GM19372 (cell line): ENCODE measurements at regions not wholly inside any gene's neighbourhood (a gene's known extent, or its start where the extent isn't known, plus 50 kb on each side); places are given as distances from the start of the nearest gene placed in this dataset.
"Not testable (repeated sequence)": the region's sequence is repeated elsewhere in the genome, so short reads cannot be mapped to it uniquely, and the experiment has no call there.

ENCODE experiments used
- ATAC-seq: cut with Tn5 transposase; IDR thresholded peaks from one replicate; pipeline ENCODE4 v1.9.1; 2021; ENCODE audit warnings: mild to moderate bottlenecking, low read depth, moderate library complexity; ENCODE audit not compliant: unreplicated experiment

DNA sequence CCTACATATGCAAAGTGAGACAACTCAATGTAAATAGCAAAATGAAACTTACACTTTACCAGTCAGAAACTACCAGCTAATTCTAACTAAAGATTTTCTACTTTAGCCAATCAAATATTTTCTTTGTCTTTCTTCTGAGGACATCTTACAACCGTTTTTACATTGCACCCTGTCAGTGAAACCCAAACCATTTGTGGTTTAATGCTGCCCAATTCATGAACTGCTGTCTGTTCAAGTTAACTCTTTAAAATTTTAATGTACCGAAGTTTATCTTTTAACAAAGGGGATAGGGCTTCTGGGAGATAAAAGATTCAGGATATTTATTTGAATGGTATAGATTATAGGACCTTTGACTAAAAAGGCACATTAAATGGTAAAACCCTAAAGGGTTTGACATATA, 121.3 kb upstream of the HDDC2 start:
- ATAC-seq = no peak

DNA sequence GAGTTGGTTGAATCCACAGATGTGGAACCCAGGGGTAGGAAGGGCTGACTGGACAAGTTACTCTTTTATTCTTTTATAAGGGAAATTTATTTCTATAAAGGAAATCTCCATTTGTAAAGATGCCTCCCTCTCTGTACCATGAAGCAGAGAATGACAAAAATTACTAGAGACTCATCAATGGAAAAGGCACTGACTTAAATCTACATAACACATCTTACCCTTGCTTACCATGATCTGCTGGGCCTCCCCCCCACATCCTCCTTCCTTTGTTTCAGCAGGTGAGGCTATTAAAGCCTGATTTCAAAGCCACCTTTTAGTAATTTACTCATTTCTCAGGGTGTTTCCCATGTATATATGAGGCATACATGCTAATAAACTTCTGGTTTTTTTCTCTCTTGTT, 130.2 kb upstream of the HDDC2 start:
- ATAC-seq = no peak

DNA sequence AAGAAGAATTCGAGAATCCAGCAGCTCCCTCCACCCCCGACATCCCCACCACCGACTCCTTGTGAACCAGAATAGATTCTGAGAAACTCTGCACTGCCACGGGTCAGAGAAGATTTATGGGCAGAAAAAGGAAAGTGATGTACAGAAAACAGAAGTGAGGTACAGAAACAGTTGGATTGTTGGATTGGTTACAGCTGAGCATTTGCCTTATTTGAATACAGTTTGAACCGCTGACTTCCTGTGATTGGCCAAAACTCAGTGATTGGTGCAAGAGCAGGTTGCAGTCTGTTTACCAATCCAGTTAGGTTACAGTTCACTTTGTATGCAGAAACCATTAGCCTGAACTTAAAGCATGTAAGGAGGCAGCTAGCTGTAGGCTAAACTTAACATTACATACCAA, 131.2 kb upstream of the HDDC2 start:
- ATAC-seq = no peak

DNA sequence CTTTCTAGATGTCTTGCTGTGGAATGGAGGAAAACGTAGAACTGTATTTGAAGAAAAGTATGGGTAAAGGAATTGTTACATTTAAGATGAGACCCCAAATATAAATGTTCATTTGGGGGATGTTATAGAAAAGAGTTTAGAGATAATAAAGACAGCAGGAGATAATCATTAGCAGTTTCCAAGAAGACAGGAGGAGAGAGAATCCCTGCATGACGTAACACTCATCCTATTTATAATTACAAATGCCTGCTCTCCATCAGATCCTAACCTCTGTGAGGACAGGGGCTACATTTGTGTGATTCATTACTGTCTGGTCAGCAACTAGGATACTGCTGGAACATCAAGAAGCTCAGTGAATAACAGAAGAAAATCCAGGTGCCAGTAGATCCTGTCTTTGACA, 133.0 kb upstream of the HDDC2 start:
- ATAC-seq = no peak

DNA sequence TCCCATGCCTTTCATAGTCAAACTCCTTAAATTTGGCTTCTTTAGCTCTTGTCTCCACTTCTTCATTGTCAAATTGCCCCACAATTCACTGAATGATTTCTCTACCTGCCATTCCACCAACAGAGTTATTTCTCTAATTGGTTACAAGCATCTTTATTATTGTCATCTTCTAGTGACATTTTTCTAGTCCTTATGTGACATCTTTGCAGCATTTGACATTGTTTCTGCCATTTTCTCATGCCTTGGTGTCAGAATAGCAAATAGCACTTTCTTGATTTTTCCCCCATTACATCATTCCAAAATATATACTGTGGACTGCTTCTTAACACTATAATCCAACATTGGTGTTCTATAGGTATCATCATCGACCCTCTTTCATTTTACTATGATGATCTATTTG, 137.7 kb upstream of the HDDC2 start:
- no peak for ATAC-seq

DNA sequence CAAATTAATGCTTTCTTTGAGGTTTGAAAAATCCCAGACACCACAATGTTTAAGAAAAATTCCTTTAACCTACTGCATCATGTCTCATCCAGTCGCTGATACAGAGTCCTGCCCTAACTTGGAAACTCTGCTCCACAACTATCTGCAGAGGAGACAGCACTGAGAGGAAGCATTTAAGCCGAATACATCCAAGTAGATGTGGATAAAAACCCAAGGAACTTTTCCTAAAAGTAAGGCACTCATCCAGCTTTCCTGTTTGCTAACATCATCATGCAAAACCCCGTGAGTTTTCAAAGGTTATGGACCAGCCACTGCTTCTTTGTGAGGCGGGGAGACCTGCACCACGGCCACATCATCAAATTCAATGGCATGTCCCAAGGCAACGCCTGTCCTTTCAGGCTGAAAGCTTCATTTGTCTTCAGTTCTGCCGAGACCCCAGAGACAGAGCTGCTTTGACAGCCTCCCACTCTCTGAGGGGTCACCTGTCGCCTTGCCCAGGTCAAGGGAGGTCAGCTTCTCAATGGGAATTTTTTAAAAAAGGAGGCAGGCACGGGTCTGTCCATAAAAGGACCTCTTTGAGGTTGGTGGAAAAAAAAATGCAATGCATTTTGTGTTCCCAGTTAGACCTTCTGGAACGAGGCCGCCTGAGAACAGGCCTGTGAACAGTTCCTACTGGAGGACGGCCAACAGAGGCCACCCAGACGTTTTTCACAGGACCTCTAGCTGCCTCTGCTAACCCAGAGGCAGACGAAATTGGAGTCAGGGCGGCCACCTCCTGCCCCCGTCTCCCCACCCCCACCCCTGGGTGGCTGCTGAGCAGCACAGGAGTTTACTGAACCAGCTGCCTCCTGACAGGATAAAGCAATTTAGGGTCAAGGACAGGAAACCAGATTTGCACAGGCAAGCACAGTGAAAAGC, 142.5 kb upstream of the HDDC2 start:
- no peak for ATAC-seq

DNA sequence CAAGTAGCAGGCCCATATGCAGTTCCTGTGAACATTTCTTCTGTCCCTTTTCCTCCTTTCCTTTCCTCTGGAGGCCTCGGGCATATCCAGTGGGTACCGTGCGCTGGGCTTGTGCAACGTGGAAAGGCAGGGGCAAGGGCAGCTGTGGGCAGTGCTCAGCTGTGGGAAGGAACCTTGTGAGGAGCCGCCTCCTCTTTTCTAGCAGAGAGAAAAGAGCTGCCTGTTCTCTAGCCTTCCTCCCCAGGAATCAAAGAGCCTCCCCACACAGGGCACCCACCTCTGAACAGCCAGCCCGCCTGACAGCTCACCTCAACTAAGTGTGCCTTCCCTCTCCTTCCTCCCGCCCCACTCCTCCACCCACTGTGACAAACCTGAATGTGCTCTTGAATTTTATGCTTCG, 143.3 kb upstream of the HDDC2 start:
- ATAC-seq = no peak

DNA sequence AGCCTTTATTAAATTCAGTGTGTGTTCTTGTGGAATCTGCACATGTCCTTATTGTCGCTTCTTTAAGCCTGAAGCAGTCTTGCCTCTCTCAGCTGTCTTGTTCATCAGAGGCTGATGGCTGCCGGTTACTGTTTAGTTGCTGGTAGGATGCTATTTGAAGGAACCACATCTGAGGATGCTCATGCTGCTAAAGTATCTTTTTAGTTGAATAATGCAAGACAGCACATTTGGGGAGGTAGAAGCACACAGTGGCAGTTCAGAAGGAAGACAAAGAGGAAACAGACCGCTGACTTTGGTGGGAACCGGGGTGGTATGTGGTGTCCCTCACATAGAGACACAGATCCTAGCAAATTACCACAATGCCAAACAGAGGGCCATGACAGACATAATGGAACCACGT, 144.2 kb upstream of the HDDC2 start:
- no peak for ATAC-seq

DNA sequence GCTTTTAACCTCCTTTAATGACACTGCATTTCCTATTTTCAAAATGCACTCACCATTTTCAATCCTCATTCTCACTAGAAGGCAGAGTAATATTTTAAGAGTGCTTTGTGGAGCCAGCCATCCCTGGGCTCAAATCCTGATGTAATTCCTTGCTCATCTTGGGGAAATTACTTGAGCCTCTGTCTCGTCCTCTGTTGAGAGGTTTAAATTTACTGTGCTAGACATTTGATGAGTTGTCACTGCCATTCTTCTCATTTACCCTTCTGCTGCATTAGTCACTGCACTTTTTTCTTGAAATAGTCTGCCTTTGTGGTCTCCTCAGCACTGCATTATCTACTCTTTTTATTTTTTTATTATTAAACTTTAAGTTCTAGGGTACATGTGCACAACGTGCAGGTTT, 150.0 kb upstream of the HDDC2 start:
- no peak for ATAC-seq

DNA sequence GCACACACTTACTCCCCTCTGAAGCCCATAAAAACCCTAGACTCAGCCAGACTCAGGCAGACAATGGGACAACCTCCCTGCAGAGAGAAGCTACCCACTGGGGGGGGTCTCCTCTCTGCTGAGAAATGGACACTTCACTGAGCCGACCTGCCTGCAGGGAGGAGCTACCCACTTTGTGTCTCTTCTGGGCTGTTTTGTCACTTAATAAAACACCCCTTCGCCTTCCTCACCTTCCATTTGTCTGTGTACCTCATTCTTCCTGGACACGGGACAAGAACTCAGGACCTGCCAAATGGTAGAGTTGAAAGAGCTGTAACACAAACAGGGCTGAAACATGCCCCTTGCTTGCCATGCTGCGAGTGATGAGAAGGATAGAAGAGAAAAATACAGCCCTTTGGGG, 151.7 kb upstream of the HDDC2 start:
- no peak for ATAC-seq

DNA sequence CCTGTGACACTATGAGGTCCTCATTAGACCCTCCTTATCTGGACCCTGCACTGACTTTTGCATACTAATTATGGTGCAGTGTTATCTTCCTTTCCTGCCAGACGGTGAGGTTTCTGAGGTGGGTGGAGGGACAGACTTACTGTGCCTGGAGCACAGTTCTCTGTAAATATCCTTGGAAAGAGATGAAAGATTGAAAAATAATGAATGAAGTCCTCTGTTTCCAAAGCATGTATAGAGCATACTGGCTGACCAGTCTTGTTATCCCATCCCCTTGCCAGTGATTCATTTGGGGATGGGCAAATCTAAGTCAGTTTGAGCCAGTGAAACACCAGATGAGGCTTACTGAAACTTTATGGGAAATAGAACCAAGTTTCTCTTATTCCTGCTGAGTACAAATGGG, 152.6 kb upstream of the HDDC2 start:
- no peak for ATAC-seq

DNA sequence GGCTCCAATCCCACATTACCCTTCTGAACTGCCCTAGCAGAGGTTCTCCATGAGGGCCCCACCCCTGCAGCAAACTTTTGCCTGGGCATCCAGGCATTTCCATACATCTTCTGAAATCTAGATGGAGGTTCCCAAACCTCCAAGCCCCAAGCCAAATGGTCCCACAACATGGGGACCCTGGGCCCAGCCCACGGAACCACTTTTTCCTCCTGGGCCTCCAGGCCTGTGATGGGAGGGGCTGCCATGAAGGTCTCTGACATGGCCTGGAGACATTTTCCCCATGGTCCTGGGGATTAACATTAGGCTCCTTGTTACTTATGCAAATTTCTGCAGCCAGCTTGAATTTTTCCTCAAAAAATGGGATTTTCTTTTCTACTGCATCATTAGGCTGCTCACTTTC, 156.7 kb upstream of the HDDC2 start:
- not testable (repeated sequence) for ATAC-seq

DNA sequence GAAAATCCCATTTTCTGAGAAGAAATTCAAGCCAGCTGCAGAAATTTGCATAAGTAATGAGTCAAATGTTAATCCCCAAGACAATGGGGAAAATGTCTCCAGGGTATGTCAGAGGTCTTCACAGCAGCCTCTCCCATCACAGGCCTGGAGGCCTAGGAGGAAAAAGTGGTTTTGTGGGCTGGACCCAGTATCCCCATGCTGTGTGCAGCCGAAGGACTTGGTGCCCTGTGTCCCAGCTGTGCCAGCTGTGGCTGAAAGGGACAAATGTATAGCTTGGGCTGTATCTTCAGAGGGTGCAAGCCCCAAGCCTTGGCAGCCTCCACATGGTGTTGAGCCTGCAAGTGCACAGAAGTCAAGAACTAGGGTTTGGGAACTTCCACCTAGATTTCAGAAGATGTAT, 163.6 kb upstream of the HDDC2 start:
- ATAC-seq = not testable (repeated sequence)

DNA sequence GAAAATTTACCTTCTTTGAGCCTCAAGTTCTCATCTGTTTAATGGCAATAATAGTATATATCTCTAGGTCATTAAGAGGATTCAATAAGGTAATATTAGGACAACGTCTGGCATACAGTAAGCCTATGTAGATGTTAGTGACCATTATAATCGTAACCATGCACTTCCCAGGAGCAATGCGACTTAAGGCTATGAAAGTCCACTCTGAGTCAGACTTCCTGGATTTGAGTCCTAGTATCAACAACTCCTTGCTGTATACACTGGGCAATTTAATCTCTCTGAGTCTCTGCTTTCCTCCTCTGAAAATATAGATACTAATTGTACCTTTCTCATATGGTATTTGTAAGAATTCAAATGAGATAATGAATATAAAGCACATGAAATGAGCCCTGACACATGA, 168.1 kb upstream of the HDDC2 start:
- ATAC-seq = no peak

DNA sequence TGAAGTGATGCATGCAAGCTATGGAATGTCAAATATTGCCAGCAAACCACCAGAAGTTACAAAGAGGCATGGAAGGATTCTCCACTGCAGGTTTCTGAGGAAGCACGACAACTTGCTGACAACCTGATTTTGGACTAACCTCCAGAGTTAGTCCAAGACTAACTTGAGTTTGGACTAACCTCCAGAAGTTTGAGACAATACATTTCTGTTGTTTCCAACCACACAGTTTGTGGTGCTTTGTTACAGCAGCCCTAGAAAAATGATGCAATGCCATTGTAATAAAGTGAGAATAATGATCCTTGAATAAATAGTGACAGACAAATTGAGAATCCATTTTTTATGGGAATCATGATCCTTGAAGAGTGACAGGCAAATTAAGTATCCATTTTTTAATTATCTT, 169.9 kb upstream of the HDDC2 start:
- ATAC-seq = no peak

DNA sequence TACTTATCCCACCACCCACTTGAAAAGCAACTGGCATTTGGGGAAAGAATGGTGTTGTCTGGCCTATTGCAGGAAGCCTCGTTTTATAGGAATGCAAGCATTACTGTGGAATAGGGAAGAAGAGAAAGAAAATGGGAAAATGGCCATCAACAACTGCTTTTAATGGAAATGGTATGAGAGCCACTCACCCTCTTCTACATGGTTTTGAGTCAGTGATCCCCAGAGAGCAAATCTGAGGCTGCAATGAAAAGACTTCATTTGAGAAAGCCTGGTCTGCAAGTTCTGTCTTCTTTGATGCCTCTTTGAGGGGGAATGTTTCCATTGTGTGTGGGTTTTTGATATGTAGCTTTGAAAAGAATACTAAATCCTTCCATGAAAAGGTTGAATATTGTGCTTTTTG, 172.3 kb upstream of the HDDC2 start:
- ATAC-seq = no peak

DNA sequence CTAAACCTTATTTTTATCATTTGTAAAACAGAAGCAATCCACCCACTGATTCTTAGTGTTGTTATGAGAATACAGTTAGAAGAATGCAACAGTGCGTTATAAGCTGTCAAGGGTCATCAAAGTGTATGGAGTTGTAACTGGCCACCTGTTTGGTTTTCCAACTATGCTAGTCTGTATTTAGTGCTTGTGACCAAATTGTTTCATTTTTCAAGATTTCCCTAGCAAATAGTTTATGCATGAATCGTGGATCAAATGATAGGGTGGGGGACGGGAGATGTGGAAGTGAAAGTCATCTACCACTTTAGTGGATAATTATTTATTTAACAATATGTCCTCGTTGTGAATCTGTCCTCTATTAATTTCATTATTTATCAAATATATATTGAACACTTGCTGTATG, 175.4 kb upstream of the HDDC2 start:
- ATAC-seq = no peak

DNA sequence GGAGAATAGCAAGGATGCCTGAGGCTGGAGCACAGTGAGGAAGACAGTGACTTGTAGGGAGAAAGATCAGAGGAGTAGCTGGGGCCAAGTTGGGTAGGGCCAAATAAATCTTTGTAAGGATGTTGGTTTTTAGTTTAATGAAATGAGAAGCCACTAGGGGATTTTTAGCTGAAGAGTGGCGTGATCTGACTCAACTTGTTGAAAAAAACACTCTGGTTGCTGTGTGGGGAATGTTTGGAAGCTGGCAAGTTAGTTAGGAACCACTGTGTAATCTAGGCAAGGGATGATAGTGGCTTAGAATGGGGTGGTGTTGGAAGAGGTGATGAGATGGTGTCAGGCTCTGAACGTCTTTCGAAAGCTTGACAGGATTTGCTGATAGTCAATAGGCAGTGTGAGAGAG, 176.1 kb upstream of the HDDC2 start:
- no peak for ATAC-seq

DNA sequence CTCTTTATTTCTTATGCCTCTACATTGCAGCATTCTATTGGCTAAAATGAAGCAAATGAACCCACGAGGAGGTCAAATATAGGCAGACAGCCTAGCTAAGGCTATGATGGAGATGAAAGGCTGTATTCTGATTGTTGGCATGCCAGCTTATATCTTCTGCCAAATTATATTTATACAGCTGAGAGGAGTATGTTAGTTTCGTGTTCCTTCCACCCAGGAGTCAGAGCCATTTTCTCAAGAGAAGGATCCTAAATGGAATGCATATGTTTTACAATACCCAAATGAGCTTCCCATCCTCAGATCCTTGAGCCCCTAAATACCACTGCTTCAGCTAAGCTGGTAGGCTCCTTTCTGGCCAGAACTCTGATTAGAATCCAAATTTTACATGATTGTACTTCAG, 178.4 kb upstream of the HDDC2 start:
- ATAC-seq = no peak

DNA sequence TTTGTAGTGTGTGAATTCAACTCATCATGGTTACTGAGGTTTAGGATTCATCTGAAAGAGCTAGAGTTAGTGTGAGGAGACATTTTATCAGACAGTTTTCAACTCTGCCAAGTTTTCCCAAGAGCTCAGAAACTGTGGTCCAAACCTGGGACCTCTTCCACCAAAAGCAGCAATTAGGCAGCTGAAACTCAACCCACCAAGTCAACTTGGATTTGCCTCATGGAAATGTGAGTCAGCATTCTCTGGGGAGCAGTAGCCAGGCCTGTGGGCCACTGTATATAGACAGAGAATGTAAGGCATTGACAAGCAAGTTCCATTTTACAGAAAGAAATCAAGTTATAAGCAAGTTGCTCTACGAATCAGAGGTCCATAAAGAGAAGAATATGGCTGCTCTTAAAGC, 178.8 kb upstream of the HDDC2 start:
- ATAC-seq = no peak

DNA sequence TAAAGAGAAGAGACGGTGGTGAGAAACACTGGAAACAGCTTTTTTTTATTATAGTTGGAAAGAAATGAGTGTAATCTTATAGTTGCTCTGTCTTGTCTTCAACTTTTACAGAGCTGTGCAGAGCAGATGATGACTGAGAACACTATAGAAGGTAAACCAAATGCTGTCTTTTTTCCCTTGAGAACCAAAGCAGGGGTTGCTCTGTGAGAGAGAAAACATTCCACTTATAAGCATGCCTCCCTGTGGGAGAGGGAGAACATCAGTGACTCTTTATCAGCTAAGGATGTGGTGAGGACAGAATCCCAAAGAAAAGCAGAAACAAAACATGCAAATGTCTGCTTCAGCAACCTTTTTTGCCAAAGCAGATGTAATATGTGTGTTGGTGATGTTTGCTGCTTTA, 179.3 kb upstream of the HDDC2 start:
- no peak for ATAC-seq

DNA sequence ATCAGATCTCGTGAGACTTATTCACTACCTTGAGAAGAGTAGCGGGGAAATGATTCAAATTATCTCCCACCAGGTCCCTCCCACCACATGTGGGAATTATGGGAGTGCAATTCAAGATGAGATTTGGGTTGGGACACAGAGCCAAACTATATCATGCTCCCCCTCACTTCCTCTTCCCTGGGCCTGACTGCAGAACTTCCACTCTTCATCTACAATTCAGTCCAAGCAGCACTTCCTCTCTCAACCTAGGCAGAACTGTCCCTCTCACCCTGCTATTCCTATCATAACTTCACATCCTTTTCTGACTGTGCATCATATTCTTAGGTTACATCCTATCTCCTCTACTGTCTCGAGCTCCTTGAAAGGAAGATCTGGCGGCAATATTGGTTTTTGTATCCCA, 184.0 kb upstream of the HDDC2 start:
- ATAC-seq = no peak

DNA sequence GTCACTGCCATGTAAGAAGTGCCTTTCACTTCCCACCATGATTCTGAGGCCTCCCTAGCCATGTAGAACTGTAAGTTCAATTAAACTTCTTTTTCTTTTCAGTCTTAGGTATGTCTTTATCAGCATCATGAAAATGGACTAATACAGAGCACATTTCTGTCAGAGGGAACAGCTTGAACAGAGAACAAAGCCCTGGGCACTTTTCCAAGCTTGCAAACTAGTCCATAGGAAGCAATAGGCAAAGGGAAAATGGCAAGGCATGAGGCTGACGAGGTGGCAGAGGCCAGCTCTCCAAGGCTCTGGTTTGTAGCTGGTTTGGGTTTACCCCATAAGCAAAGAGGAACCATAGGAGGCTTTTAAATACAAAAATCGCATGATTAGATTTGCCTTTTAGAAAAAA, 185.1 kb upstream of the HDDC2 start:
- no peak for ATAC-seq
